ENCODE measurements at regions not wholly inside any gene's neighbourhood (a gene's known extent, or its start where the extent isn't known, plus 50 kb on each side); places are given as distances from the start of the nearest gene placed in this dataset.

- Histone ChIP-seq H3K23me2 (ENCODE audit: low read depth, low read length) (peaks cover 21% of the 10 kb centered on the region; the same call in 1 of the 2 replicates), H2BK15ac (ENCODE audit: low read length) (no peak overlapping the region), H3K4me1 (replicated peaks in 1 of 4; ENCODE audit: control insufficient read depth in 3 of 4, insufficient read depth in 4 of 4, low read length in 3 of 4) (peaks cover 0 to 3% (median 0%) of the 10 kb centered on the region in 4 experiments; a peak in 1 of 7 replicates), H3K4ac (replicated peaks; ENCODE audit: insufficient read length, low read depth, low read length) (no peak overlapping the region), H3K23ac (ENCODE audit: insufficient read length) (no peak overlapping the region), H4K8ac (ENCODE audit: extremely low read depth, insufficient read depth, low read length) (no peak overlapping the region), H2BK12ac (ENCODE audit: low read depth, low read length) (no peak overlapping the region), H3K4me3 (ENCODE audit: extremely low read depth in 1 of 4, insufficient read depth in 2 of 4, low read depth in 3 of 4, low read length in 4 of 4) (no peak overlapping the region), H3K9me3 (ENCODE audit: insufficient read depth in 2 of 2, low read depth in 1 of 2, low read length in 1 of 2) (no peaks in the 10 kb centered on the region), H3K79me1 (ENCODE audit: low read depth, low read length) (peaks cover 3% of the 10 kb centered on the region; the same call in 1 of the 2 replicates), H3K27me3 (replicated peaks in 1 of 4; ENCODE audit: control insufficient read depth in 3 of 4, extremely low read depth in 1 of 4, insufficient read depth in 3 of 4, low read length in 3 of 4) (no peaks in the 10 kb centered on the region), H2BK5ac (ENCODE audit: low read depth, low read length) (no peak overlapping the region), H3K27ac (ENCODE audit: low read depth, low read length) (no peak overlapping the region), H4K91ac (replicated peaks; ENCODE audit: insufficient read length, low read length) (no peak overlapping the region), H3K36me3 (ENCODE audit: control insufficient read depth in 2 of 4, insufficient read depth in 4 of 4, low read length in 3 of 4) (no peaks in the 10 kb centered on the region; a peak in 1 of 8 replicates), H3K9ac (replicated peaks in 1 of 4; ENCODE audit: extremely low read depth in 1 of 4, low read depth in 3 of 4, low read length in 3 of 4) (no peak overlapping the region), H2AFZ (ENCODE audit: low read length) (no peak overlapping the region), H4K5ac (ENCODE audit: insufficient read length, low read depth, low read length) (no peak overlapping the region), H3K14ac (ENCODE audit: insufficient read length) (no peak overlapping the region), H4K20me1 (replicated peaks in 1 of 2; ENCODE audit: control insufficient read depth in 1 of 2, insufficient read depth in 2 of 2, low read length in 2 of 2) (peaks cover 0 to 21% of the 10 kb centered on the region in 2 experiments), H2AK5ac (ENCODE audit: low read depth, low read length) (no peak overlapping the region), H3K4me2 (ENCODE audit: insufficient read depth in 1 of 2, low read depth in 2 of 2, low read length in 2 of 2) (no peak overlapping the region), H3K56ac (replicated peaks; ENCODE audit: insufficient read length, low read depth, low read length) (no peak overlapping the region), H2BK20ac (ENCODE audit: low read length) (no peak overlapping the region), H2BK120ac (replicated peaks; ENCODE audit: low read depth, low read length) (no peak overlapping the region), H3K18ac (ENCODE audit: extremely low read depth, low read length) (no peak overlapping the region), H3K79me2 (ENCODE audit: control insufficient read depth in 1 of 2, insufficient read depth in 2 of 2, low read length in 2 of 2) (no peaks in the 10 kb centered on the region)
- TF ChIP-seq YY1 (IDR thresholded peaks at IDR 0.05; ENCODE audit: low read depth, low read length) (no peak), TAF7 (optimal IDR thresholded peaks at IDR 0.05; ENCODE audit: borderline replicate concordance, low read depth, low read length) (no peak), BCL11A (IDR thresholded peaks at IDR 0.05; ENCODE audit: low read depth in 2 of 2, low read length in 2 of 2) (no peak), SIX5 (IDR thresholded peaks at IDR 0.05; ENCODE audit: low read depth, low read length) (no peak), CEBPB (IDR thresholded peaks at IDR 0.05; ENCODE audit: low read depth, low read length) (no peak), MAFK (IDR thresholded peaks at IDR 0.05; ENCODE audit: low read depth, low read length) (no peak), CHD1 (IDR thresholded peaks at IDR 0.05; ENCODE audit: low read depth, low read length) (no peak), CBX5 (IDR thresholded peaks at IDR 0.05; ENCODE audit: low read depth, low read length) (no peak), SIRT6 (IDR thresholded peaks at IDR 0.05; ENCODE audit: low read length) (no peak), EZH2 (IDR thresholded peaks at IDR 0.05; ENCODE audit: low read depth, low read length, severe bottlenecking) (no peak), NRF1 (IDR thresholded peaks at IDR 0.05; ENCODE audit: low read depth, low read length) (no peak), CHD2 (IDR thresholded peaks at IDR 0.05; ENCODE audit: low read length) (no peak), TBP (IDR thresholded peaks at IDR 0.05; ENCODE audit: low read depth, low read length) (no peak), USF2 (IDR thresholded peaks at IDR 0.05; ENCODE audit: low read length) (no peak)
- DNase-seq (ENCODE audit: low read depth in 1 of 2, low spot score in 2 of 2) (peak in 1 of 2 experiments; percentile 13), FAIRE-seq (no peak)
- ChIA-PET CTCF (ENCODE audit: partially characterized antibody) (interaction anchor here (1.0 to 1.3 kb wide), 3 partner anchors 44 to 281 kb away, joined by 3 to 6 read pairs (median 4); no protein-coding TSS in a partner anchor), POLR2A (ENCODE audit: partially characterized antibody) (no interaction called here)
- WGBS, 2 experiments (ENCODE audit: extremely low coverage in 1 of 2, insufficient coverage in 1 of 2, insufficient read length in 1 of 2, insufficient replicate concordance in 2 of 2, low coverage in 1 of 2, low lambda C conversion rate in 2 of 2, missing lambda C conversion rate in 1 of 2) = 93% methylated on average over 6 of the region's 6 CpGs; no CpG with 5 or more reads in 1 of the 2 experiments
Observed at GRCh38 chr9:89879276-89879675, 274.5 kb downstream of the GADD45G start.

Data from H1 (cell line).